ENCODE measurements at regions not wholly inside any gene's neighbourhood (a gene's known extent, or its start where the extent isn't known, plus 50 kb on each side); places are given as distances from the start of the nearest gene placed in this dataset.

DNA sequence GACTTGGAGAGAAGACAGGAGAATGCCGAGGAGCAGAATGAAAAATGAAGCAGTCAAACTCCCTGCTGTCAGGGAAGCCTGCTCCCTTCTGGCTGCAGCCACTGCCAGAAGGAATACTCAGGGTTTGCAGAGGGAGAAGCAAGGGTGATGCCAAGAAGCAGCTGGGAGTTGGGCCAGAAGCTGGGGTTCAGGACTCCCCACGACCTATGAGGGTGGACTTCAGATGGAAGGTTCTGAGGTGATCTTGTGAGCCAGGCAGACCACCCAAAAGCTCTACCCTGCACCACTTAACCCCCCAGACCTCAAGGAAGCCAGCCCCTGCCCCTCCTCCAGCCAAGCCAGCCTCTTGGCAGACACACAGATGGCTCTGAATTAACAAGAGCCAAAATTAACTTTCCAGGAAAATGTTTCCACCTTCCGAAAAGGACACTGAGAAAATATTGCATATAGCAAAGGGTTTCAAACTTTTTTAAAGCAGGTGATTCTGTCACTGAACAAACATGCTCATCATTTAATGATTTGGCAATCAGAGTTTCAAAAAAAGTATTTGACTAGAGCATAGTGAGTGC, 126.0 kb upstream of the ERCC4 start:
- H3K36me3 Mint-ChIP-seq (ENCODE audit: insufficient read depth) = no peaks in the 10 kb centered on the region
- H3K27ac Mint-ChIP-seq = no peak overlapping the region
- ATAC-seq (replicated peaks) (no peak), DNase-seq (no peak)
- no peaks in the 10 kb centered on the region for H3K4me1 Mint-ChIP-seq (ENCODE audit: low read depth in 2 of 2)
- H3K9me3 Mint-ChIP-seq = peaks cover 0 to 6% of the 10 kb centered on the region in 2 donors
- H3K4me3 Mint-ChIP-seq = no peak overlapping the region
- peaks cover 0 to 15% of the 10 kb centered on the region in 2 donors for H3K27me3 Mint-ChIP-seq

GRCh38 chr16:13795131-13795530, 124.8 kb upstream of the ERCC4 start:
- Mint-ChIP-seq H3K27ac (no peak overlapping the region), H3K9me3 (peaks cover 0 to 6% of the 10 kb centered on the region in 2 donors)

DNA sequence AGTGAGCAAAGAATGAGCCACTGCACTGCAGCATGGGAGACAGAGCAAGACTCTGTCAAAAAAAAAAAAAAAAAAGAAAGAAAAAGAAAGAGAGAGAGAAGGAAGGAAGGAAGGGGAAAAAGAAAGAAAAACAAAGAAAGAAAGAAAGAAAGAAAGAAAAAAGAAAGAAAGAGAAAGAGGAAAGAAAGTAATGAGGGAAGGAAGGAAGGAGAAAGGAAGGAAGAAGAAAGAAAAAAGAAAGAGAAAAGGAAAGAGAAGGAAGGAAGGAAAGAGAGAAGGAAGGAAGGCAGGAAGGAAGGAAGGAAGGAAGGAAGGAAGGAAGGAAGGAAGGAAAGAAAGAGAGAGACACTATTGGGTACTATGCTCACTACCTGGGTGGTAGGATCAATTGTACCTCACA, 122.2 kb upstream of the ERCC4 start:
- Mint-ChIP-seq H3K27me3 (peaks cover 0 to 16% of the 10 kb centered on the region in 2 donors), H3K9me3 (no peaks in the 10 kb centered on the region), H3K27ac (no peak overlapping the region), H3K36me3 (ENCODE audit: insufficient read depth) (no peaks in the 10 kb centered on the region), H3K4me1 (ENCODE audit: low read depth in 2 of 2) (no peaks in the 10 kb centered on the region), H3K4me3 (no peak overlapping the region)
- DNase-seq = no peak
- no peak for ATAC-seq (replicated peaks)

More at GRCh38 chr16:13795131-13795530, 124.8 kb upstream of the ERCC4 start:
- no peak for ATAC-seq (replicated peaks)
- H3K4me3 Mint-ChIP-seq = no peak overlapping the region
- H3K27me3 Mint-ChIP-seq = peaks cover 0 to 18% of the 10 kb centered on the region in 2 donors
- DNase-seq = no peak
- no peaks in the 10 kb centered on the region for H3K36me3 Mint-ChIP-seq (ENCODE audit: insufficient read depth)
- H3K4me1 Mint-ChIP-seq (ENCODE audit: low read depth in 2 of 2) = no peaks in the 10 kb centered on the region

DNA sequence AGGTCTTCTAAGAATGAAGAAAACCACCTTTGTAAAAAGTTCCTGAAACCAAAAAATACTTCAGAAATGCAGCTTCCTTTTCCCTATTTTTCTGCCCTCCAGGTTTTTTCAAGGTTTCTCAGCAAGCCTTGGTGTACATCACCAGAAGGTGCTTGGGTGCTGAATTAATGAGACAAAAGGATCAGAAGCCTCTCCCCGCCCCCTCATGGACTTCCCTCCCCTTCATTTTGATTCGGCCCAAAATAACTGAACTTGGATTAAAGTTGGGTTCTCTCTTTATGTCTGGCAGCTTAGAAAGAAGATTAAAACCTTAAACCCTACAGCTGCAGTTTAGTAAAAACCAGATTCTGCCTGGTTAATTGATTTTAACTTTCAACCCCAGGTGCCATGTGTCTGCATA, 121.7 kb upstream of the ERCC4 start:
- H3K27me3 Mint-ChIP-seq = peaks cover 0 to 16% of the 10 kb centered on the region in 2 donors
- no peaks in the 10 kb centered on the region for H3K4me1 Mint-ChIP-seq (ENCODE audit: low read depth in 2 of 2)
- no peak for DNase-seq
- no peaks in the 10 kb centered on the region for H3K36me3 Mint-ChIP-seq (ENCODE audit: insufficient read depth)
- no peaks in the 10 kb centered on the region for H3K9me3 Mint-ChIP-seq
- H3K27ac Mint-ChIP-seq = no peak overlapping the region
- ATAC-seq (replicated peaks) = no peak
- H3K4me3 Mint-ChIP-seq = no peak overlapping the region

- H3K27ac Mint-ChIP-seq = no peak overlapping the region
- H3K27me3 Mint-ChIP-seq = peaks cover 6 to 9% of the 10 kb centered on the region in 2 donors
- H3K36me3 Mint-ChIP-seq (ENCODE audit: insufficient read depth) = no peaks in the 10 kb centered on the region
- H3K4me1 Mint-ChIP-seq (ENCODE audit: low read depth in 2 of 2) = no peaks in the 10 kb centered on the region
- DNase-seq = no peak
- H3K4me3 Mint-ChIP-seq = no peak overlapping the region
- H3K9me3 Mint-ChIP-seq = no peaks in the 10 kb centered on the region
- no peak for ATAC-seq (replicated peaks)
Measured at GRCh38 chr16:13803974-13804373, 116.0 kb upstream of the ERCC4 start.

DNA sequence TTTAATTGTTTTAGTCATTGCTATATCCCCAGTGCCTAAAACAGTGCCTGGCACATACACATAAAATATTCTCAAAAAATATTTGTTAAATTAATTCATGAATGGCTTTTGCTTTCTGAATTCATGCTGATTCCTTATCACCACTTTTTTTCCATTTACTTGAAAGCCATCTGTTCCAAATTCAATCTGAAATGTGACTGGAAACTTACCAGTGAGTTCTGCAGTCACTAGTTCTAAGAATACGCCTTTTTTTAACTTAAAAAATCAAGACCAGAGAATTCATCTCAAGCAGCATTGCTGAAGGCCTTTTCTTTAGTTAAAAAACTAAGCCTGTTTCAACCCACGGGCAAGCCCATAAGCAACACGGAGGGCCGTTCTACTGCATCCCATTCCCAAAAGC, 114.0 kb upstream of the ERCC4 start:
- H3K9me3 Mint-ChIP-seq = peaks cover 0 to 1% of the 10 kb centered on the region in 2 donors
- no peaks in the 10 kb centered on the region for H3K36me3 Mint-ChIP-seq (ENCODE audit: insufficient read depth)
- DNase-seq (no peak), ATAC-seq (replicated peaks) (no peak)
- no peak overlapping the region for H3K4me3 Mint-ChIP-seq
- H3K4me1 Mint-ChIP-seq (ENCODE audit: low read depth in 2 of 2) = no peaks in the 10 kb centered on the region
- no peak overlapping the region for H3K27ac Mint-ChIP-seq
- H3K27me3 Mint-ChIP-seq = peaks cover 6% of the 10 kb centered on the region in 2 donors

DNA sequence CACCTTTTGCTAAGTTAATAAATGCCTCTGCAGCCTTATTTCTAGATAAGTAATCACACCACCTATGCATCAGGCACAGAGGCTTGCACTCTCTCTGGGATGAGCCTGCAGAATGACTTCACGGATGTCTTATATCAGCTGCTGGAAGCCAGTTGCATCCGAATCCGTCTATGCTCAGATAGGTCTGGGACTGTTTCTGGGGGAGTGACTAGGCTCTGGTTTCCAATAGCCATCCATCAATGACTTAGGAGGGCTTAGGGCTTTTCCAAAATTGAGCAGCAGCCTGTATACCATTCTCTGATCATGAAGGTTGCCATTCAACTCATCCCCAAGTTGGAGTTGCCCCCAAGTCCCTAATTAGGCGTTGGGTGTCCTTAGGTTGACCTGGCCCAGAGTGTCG, 113.3 kb upstream of the ERCC4 start:
- no peak for DNase-seq
- no peak overlapping the region for H3K27ac Mint-ChIP-seq
- no peaks in the 10 kb centered on the region for H3K4me1 Mint-ChIP-seq (ENCODE audit: low read depth in 2 of 2)
- H3K9me3 Mint-ChIP-seq = peaks cover 0 to 1% of the 10 kb centered on the region in 2 donors
- H3K27me3 Mint-ChIP-seq = peaks cover 2 to 6% of the 10 kb centered on the region in 2 donors
- no peak for ATAC-seq (replicated peaks)
- no peaks in the 10 kb centered on the region for H3K36me3 Mint-ChIP-seq (ENCODE audit: insufficient read depth)
- no peak overlapping the region for H3K4me3 Mint-ChIP-seq

DNA sequence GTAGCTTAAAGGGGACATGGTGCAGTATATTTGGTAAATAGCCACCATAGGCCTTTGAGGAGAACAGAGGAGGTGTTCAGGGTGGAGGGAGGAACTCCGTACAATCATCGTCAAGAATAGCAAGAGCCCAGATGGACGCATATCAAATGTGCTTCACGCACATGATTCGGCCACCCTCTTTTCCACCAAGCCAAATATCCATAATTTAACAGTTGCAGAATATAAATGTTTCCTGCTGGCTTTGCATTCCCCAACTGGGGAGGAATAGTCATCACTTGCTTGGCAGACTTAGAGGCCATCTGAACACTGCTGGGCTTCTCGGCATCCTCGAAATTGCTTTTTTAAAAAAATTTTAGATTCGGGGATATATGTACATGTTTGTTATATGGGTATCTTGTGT, 111.9 kb upstream of the ERCC4 start:
- no peaks in the 10 kb centered on the region for H3K36me3 Mint-ChIP-seq (ENCODE audit: insufficient read depth)
- H3K4me1 Mint-ChIP-seq (ENCODE audit: low read depth in 2 of 2) = no peaks in the 10 kb centered on the region
- H3K27ac Mint-ChIP-seq = no peak overlapping the region
- H3K27me3 Mint-ChIP-seq = peaks cover 5 to 6% of the 10 kb centered on the region in 2 donors
- DNase-seq (no peak), ATAC-seq (replicated peaks) (no peak)
- peaks cover 0 to 1% of the 10 kb centered on the region in 2 donors for H3K9me3 Mint-ChIP-seq
- H3K4me3 Mint-ChIP-seq = no peak overlapping the region

DNA sequence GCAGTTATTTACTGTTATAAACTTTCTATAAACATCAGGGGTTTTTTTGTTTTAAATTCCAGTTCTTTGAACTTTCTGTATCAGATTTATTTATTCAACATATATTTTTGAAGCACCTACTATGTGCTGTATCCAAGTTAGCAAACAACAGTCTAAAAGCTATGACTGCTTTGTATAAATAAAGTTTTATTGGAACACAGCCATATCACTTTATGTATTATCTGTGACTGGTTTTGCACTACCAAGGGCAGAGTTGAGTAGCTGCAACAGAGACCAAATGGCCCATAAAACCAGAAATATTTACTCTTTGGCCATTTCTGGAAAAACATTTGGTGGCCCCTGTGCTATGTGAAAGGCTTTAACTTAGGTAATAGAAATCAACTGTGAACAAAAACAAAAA, 110.2 kb upstream of the ERCC4 start:
- no peak overlapping the region for H3K4me3 Mint-ChIP-seq

DNA sequence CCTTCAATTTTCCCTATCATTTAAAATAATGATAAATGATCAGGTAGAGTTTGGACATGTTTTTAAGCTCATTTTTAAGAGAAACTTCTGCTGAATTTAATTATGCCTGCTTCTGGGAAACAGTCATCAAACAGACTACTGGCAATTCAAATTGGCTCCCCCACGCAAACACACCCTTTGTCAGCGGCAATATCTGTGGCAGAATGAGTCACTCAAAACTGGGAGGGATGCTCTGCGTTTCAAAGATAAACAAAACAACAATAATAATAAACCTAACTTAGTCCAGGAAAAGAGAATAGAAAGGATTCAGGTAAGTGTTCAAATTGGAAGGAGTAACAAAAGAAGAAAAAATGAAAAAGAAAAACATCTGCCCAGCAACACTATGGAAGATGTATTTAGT, 108.1 kb upstream of the ERCC4 start:
- H3K27me3 Mint-ChIP-seq = peaks cover 13 to 21% of the 10 kb centered on the region in 2 donors
- no peak for ATAC-seq (replicated peaks)
- H3K9me3 Mint-ChIP-seq = peaks cover 0 to 1% of the 10 kb centered on the region in 2 donors
- H3K36me3 Mint-ChIP-seq (ENCODE audit: insufficient read depth) = no peaks in the 10 kb centered on the region
- no peak for DNase-seq
- no peak overlapping the region for H3K27ac Mint-ChIP-seq
- H3K4me3 Mint-ChIP-seq = no peak overlapping the region
- no peaks in the 10 kb centered on the region for H3K4me1 Mint-ChIP-seq (ENCODE audit: low read depth in 2 of 2)

More for the DNA sequence above, 110.2 kb upstream of the ERCC4 start:
- Mint-ChIP-seq H3K4me1 (ENCODE audit: low read depth in 2 of 2) (no peaks in the 10 kb centered on the region), H3K9me3 (peaks cover 0 to 1% of the 10 kb centered on the region in 2 donors), H3K36me3 (ENCODE audit: insufficient read depth) (no peaks in the 10 kb centered on the region), H3K27ac (no peak overlapping the region), H3K27me3 (peaks cover 5 to 6% of the 10 kb centered on the region in 2 donors)
- no peak for DNase-seq
- ATAC-seq (replicated peaks) = no peak

GRCh38 chr16:13816701-13817100, 103.3 kb upstream of the ERCC4 start:
- ATAC-seq (replicated peaks) = no peak
- Mint-ChIP-seq H3K36me3 (ENCODE audit: insufficient read depth) (no peaks in the 10 kb centered on the region), H3K27me3 (peaks cover 19 to 21% of the 10 kb centered on the region in 2 donors), H3K4me3 (no peak overlapping the region), H3K27ac (no peak overlapping the region), H3K9me3 (no peaks in the 10 kb centered on the region), H3K4me1 (ENCODE audit: low read depth in 2 of 2) (no peaks in the 10 kb centered on the region)
- no peak for DNase-seq

DNA sequence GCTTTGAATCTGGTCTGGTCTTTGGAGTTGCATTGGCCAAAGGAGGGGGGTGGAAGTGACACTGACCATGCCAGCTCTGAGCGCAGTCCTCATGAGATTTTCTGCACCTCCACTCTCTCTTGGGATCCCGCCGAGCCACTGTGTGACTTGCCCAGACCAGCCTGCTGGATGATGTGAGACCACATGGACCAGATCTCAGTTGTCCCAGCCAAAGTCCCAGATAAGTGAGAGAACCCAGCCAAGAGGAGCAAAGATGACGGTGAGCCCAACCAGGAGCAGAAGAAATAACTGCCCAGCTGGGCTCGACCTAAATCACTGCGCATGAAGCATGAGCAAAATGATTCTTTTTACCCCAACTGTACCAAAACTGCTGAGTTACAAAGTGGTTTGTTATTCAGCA, 96.5 kb upstream of the ERCC4 start:
- no peaks in the 10 kb centered on the region for H3K36me3 Mint-ChIP-seq (ENCODE audit: insufficient read depth)
- H3K4me3 Mint-ChIP-seq = no peak overlapping the region
- DNase-seq (no peak), ATAC-seq (replicated peaks) (no peak)
- no peak overlapping the region for H3K27ac Mint-ChIP-seq
- peaks cover 0 to 1% of the 10 kb centered on the region in 2 donors for H3K9me3 Mint-ChIP-seq
- H3K27me3 Mint-ChIP-seq = peaks cover 8 to 19% of the 10 kb centered on the region in 2 donors
- H3K4me1 Mint-ChIP-seq (ENCODE audit: low read depth in 2 of 2) = no peaks in the 10 kb centered on the region

DNA sequence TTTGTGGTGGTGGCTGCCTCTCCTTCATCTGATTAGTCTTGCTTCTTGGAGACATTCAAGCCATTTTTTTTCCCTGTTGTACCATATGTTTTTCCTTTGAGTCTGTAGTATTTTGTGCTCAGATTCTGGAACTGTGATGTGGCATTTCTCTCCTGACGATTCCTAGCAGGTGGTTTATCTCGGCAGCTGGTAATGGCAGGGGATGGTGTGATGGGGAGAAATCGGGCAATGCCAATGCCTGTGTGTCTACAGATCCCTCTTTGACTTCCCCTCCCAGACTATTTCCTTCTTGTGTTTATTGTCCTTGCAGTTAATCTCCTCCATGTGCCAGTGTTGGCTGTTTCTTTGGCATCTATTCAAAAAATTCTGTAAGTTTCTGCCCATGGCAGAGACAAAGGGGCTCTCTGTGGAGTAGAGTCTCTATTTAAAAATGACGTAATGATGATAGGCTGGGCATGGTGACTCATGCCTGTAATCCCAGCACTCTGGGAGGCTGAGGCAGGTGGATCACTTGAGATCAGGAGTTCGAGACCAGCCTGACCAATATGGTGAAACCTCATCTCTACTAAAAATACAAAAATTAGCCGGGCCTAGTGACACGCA, 90.2 kb upstream of the ERCC4 start:
- no peak overlapping the region for H3K27ac Mint-ChIP-seq
- H3K36me3 Mint-ChIP-seq (ENCODE audit: insufficient read depth) = peaks cover 2% of the 10 kb centered on the region
- peaks cover 0 to 5% of the 10 kb centered on the region in 2 donors for H3K9me3 Mint-ChIP-seq
- H3K4me3 Mint-ChIP-seq = no peak overlapping the region
- no peak for DNase-seq
- peaks cover 16 to 22% of the 10 kb centered on the region in 2 donors for H3K27me3 Mint-ChIP-seq
- no peaks in the 10 kb centered on the region for H3K4me1 Mint-ChIP-seq (ENCODE audit: low read depth in 2 of 2)
- ATAC-seq (replicated peaks) = no peak

DNA sequence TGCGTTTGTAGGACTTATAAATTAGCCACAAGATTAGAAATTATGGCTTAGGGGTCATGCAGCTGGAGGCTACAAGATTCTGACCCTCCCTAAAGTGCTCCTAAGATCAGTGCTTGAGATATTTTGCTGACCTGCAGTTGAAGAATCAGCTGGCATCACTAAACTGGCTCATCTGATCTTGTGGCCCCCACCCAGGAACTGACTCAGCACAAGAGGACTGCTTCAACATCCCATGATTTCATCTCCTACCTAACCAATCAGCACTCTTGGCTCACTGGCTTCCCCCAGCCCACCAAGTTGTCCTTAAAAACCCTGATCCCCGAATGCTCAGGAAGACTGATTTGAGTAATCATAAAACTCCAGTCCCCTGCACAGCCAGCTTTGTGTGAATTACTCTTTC, 86.4 kb upstream of the ERCC4 start:
- H3K4me1 Mint-ChIP-seq (ENCODE audit: low read depth in 2 of 2) = no peaks in the 10 kb centered on the region
- ATAC-seq (replicated peaks) = no peak
- H3K27ac Mint-ChIP-seq = no peak overlapping the region
- H3K9me3 Mint-ChIP-seq = peaks cover 0 to 5% of the 10 kb centered on the region in 2 donors
- no peak for DNase-seq
- H3K36me3 Mint-ChIP-seq (ENCODE audit: insufficient read depth) = peaks cover 2% of the 10 kb centered on the region
- peaks cover 13 to 19% of the 10 kb centered on the region in 2 donors for H3K27me3 Mint-ChIP-seq
- no peak overlapping the region for H3K4me3 Mint-ChIP-seq

Data from effector memory CD8-positive, alpha-beta T cell (primary cell).